GM12874 (cell line): ENCODE measurements at regions not wholly inside any gene's neighbourhood (a gene's known extent, or its start where the extent isn't known, plus 50 kb on each side); places are given as distances from the start of the nearest gene placed in this dataset.

Experiments
- CTCF ChIP-seq: IDR thresholded peaks from 2 replicates; pipeline ENCODE4 v1.5.1; 2011; ENCODE audit warnings: low read depth, mild to moderate bottlenecking, control low read depth, low read length, moderate library complexity; ENCODE audit not compliant: insufficient read depth

DNA sequence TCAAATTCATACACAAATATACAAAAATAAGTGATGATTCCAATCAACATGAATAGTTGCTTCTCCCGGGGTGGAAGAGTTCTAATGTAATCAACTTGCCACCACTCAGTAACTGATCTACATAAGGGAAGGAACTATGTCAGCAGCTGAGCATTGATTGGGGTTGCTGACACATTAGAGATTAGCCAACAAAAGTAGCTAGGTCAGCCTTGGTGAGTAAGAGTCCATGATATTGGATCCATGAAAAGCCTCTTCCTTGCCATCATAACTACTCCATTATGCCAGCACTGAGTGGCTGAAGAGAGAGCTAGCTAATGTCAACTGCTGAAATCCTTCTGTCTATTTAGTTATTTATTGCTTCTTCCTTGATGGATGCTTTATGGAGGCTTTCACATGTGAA, 309.8 kb downstream of the NFIB start:
- no peak for TF ChIP-seq CTCF

- TF ChIP-seq CTCF = no peak
Observed at GRCh38 chr9:13994240-13994639, 319.7 kb downstream of the NFIB start.

GRCh38 chr9:13993632-13994185, 320.2 kb downstream of the NFIB start:
- no peak for TF ChIP-seq CTCF

DNA sequence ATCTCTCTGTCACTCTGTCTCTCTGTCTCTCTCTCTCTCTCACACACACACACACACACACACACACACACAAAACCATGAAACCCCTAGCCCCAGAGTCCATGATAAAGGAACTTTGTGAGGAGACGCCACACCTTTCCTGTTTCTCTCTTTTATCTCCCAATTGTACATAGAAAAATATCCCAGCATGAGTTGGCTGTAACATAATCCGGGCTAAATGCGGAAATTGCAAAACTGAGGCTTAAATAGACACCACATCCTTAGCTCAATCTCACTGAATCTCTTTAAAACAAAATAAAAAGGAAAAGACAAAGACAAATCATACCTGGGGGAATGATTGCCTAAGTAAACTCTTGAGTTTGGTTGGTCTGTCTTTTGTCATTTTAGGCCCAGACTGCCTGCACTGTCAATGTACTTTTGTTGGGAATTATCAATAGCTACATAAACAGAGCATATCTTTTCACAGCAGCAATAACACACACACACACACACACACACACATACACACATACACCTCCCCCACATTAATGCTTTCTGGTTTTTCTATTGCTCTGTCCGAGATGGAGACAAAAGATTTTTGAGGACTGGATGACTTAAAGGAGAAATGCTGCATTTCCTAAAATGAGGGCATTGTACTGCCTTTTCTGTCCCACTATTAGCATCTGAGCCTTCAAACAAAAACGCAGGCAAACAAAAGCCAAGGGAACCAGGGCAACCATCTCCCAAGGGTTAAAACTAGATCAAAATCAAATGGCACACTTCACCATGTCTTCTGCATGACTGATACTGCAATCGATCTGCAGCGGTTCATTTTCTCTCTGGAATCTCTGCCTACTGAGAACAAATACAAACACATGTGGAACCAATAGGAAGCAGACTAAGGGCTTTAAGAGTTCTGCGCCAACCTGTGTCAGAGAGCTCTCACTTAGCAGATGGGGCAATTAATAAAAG, 321.5 kb downstream of the NFIB start:
- no peak for TF ChIP-seq CTCF

DNA sequence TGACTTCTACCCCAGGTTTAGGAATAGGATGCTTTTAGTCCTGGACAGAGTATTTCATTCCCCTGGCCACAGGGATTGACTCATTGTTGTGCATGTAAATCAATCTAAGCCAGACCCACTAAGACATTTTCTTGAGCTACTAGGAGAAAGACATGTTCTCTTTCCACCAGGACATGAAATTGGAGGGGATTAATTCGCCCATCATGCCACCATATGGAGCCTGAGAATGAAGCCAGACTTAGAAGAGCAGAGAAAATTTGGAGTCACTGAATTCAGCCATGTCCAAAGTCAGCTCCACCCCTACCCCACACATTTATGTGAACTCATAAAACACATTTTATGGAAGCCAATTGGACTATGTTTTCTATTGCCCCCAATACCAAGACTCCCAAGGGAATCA, 322.5 kb downstream of the NFIB start:
- no peak for TF ChIP-seq CTCF

DNA sequence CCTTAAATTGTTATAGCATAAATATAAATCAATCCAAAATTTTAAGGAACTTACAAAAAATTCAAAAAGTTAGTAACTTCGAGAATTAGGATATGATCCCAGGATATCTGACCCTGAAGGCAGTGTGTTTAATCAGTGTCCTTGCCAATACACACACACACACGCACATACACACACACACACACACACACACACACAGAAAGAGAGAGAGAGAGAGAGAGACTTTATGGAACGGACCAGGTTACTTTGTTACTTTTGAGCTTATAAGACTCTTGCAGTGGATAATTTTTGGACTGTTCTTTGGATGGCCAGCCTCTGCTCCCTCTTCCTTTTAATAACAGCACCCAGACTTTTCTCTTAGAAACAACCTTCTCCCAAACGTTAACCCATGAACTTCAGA, 322.9 kb downstream of the NFIB start:
- TF ChIP-seq CTCF = no peak

GRCh38 chr9:13990331-13990730, 323.6 kb downstream of the NFIB start:
- TF ChIP-seq CTCF = no peak
